ENCODE measurements at regions not wholly inside any gene's neighbourhood (a gene's known extent, or its start where the extent isn't known, plus 50 kb on each side); places are given as distances from the start of the nearest gene placed in this dataset.

DNA sequence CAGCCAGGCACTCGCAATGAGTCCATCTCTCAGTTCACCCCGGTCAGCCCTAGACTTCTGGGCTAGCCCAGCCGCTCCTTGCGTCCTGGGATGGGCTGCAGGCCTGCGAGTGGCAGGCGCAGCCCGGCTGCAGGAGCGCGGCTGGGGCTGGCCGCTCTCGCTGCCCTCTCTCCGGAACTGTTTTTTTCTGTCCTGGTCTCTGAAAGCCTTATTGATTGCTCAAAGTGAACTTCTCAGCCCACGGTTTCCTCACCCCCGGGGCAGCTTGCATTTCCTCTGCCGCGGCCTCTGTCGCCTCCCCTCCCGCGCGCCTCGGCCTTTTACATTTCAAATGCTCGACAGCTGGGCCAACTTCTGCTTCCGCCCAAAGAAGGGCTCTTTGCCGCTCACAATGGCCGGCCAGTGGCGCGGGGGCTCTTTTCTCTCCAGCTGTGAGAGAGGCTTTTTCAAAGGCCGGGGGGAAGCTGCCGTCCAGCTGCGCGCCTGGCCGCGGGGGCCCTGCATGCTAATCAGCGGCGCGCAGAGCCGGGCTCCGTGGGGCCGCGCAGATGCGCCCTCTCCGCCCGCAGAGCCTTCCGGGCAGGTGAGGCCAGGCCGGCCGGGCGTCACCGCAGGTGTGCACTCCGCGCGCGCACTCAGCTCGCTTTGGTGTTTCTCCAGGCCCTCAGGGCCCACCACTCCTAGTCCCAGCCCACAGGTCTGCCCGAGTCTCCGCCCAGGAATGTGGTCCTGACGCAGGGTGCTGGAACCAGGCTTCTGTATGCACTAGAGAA, 513.8 kb downstream of the RNF144A start:
- ChIA-PET CTCF (no interaction called here), POLR2A (no interaction called here)
- no peak overlapping the region; the same call in 1 of the 2 replicates for H3K4me3 ChIP-seq (ENCODE audit: low read depth, low read length)
- no peaks in the 10 kb centered on the region for H3K4me1 ChIP-seq (ENCODE audit: control insufficient read depth, insufficient read depth, low read length)
- H3K27ac ChIP-seq (ENCODE audit: extremely low read depth, low read depth, low read length): no peak overlapping the region
- H3K36me3 ChIP-seq (ENCODE audit: control insufficient read depth in 2 of 2, insufficient read depth in 1 of 2, low read length in 2 of 2): no peaks in the 10 kb centered on the region
- TF ChIP-seq, protein P1, sequence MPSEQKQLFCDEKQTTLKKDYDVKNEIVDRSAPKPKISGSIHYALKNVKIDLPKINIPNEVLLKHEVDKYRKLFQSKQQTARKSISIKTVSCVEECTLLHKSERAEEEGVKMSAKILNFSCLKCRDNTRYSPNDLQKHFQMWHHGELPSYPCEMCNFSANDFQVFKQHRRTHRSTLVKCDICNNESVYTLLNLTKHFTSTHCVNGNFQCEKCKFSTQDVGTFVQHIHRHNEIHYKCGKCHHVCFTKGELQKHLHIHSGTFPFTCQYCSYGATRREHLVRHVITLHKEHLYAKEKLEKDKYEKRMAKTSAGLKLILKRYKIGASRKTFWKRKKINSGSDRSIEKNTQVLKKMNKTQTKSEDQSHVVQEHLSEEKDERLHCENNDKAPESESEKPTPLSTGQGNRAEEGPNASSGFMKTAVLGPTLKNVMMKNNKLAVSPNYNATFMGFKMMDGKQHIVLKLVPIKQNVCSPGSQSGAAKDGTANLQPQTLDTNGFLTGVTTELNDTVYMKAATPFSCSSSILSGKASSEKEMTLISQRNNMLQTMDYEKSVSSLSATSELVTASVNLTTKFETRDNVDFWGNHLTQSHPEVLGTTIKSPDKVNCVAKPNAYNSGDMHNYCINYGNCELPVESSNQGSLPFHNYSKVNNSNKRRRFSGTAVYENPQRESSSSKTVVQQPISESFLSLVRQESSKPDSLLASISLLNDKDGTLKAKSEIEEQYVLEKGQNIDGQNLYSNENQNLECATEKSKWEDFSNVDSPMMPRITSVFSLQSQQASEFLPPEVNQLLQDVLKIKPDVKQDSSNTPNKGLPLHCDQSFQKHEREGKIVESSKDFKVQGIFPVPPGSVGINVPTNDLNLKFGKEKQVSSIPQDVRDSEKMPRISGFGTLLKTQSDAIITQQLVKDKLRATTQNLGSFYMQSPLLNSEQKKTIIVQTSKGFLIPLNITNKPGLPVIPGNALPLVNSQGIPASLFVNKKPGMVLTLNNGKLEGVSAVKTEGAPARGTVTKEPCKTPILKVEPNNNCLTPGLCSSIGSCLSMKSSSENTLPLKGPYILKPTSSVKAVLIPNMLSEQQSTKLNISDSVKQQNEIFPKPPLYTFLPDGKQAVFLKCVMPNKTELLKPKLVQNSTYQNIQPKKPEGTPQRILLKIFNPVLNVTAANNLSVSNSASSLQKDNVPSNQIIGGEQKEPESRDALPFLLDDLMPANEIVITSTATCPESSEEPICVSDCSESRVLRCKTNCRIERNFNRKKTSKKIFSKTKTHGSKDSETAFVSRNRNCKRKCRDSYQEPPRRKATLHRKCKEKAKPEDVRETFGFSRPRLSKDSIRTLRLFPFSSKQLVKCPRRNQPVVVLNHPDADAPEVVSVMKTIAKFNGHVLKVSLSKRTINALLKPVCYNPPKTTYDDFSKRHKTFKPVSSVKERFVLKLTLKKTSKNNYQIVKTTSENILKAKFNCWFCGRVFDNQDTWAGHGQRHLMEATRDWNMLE (tag by site-specific recombination; conservative IDR thresholded peaks at IDR 0.05; ENCODE audit: low read depth): no peak
- TF ChIP-seq HOXD13 (CRISPR knock-in tag; IDR thresholded peaks at IDR 0.05; ENCODE audit: borderline replicate concordance) (no peak), ZNF366 (tag by site-specific recombination; conservative IDR thresholded peaks at IDR 0.05) (no peak), ZNF37A (tag by site-specific recombination; IDR thresholded peaks at IDR 0.05) (no peak), ZNF48 (tag by site-specific recombination; IDR thresholded peaks at IDR 0.05) (no peak), ZBTB17 (tag by site-specific recombination; IDR thresholded peaks at IDR 0.05) (no peak), ZNF155 (tag by site-specific recombination; IDR thresholded peaks at IDR 0.05) (no peak), IKZF3 (tag by site-specific recombination; IDR thresholded peaks at IDR 0.05) (no peak), ZNF146 (tag by site-specific recombination; IDR thresholded peaks at IDR 0.05) (no peak), ZNF10 (tag by site-specific recombination; IDR thresholded peaks at IDR 0.05) (no peak), ZNF660 (tag by site-specific recombination; IDR thresholded peaks at IDR 0.05) (no peak), ZNF473 (tag by site-specific recombination; IDR thresholded peaks at IDR 0.05) (no peak), ZNF571 (tag by site-specific recombination; IDR thresholded peaks at IDR 0.05) (no peak), SP3 (tag by site-specific recombination; IDR thresholded peaks at IDR 0.05) (no peak)
- TF ChIP-seq, protein P2, sequence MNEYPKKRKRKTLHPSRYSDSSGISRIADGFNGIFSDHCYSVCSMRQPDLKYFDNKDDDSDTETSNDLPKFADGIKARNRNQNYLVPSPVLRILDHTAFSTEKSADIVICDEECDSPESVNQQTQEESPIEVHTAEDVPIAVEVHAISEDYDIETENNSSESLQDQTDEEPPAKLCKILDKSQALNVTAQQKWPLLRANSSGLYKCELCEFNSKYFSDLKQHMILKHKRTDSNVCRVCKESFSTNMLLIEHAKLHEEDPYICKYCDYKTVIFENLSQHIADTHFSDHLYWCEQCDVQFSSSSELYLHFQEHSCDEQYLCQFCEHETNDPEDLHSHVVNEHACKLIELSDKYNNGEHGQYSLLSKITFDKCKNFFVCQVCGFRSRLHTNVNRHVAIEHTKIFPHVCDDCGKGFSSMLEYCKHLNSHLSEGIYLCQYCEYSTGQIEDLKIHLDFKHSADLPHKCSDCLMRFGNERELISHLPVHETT (tag by site-specific recombination; IDR thresholded peaks at IDR 0.05): no peak
- TF ChIP-seq, protein P3, sequence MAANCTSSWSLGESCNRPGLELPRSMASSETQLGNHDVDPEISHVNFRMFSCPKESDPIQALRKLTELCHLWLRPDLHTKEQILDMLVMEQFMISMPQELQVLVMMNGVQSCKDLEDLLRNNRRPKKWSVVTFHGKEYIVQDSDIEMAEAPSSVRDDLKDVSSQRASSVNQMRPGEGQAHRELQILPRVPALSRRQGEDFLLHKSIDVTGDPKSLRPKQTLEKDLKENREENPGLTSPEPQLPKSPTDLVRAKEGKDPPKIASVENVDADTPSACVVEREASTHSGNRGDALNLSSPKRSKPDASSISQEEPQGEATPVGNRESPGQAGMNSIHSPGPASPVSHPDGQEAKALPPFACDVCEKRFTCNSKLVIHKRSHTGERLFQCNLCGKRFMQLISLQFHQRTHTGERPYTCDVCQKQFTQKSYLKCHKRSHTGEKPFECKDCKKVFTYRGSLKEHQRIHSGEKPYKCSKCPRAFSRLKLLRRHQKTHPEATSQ (tag by site-specific recombination; IDR thresholded peaks at IDR 0.05): no peak
- TF ChIP-seq, protein P4, sequence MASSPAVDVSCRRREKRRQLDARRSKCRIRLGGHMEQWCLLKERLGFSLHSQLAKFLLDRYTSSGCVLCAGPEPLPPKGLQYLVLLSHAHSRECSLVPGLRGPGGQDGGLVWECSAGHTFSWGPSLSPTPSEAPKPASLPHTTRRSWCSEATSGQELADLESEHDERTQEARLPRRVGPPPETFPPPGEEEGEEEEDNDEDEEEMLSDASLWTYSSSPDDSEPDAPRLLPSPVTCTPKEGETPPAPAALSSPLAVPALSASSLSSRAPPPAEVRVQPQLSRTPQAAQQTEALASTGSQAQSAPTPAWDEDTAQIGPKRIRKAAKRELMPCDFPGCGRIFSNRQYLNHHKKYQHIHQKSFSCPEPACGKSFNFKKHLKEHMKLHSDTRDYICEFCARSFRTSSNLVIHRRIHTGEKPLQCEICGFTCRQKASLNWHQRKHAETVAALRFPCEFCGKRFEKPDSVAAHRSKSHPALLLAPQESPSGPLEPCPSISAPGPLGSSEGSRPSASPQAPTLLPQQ (tag by site-specific recombination; IDR thresholded peaks at IDR 0.05): no peak
- no peaks in the 10 kb centered on the region; the same call in 1 of the 2 replicates for H3K9me3 ChIP-seq (ENCODE audit: control insufficient read depth, insufficient read depth, low read depth, low read length)
